ENCODE measurements at regions not wholly inside any gene's neighbourhood (a gene's known extent, or its start where the extent isn't known, plus 50 kb on each side); places are given as distances from the start of the nearest gene placed in this dataset.

DNA sequence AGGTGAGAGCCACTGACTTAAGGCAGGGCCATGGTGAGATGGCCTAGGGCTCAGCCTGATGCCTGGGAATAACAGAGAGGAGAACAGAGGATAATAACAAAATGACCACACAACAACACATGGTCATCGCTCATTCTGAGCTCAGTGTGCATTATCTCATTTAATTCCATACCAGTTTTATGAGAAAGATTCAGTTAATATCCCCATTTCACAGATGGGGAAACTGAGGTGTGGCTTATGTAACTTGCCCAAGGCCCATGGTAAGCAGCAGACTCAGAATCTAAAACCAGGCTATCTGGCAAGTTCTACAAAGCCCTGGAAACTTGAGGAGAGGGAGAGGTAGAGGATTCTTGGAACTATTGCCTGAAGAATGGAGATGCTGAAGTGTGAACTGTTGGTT is 200.9 kb upstream of the PMEPA1 start:
- Histone ChIP-seq H3K4me3 (no peak overlapping the region), H3K27me3 (ENCODE audit: low read depth) (peaks cover 12% of the 10 kb centered on the region), H3K36me3 (no peaks in the 10 kb centered on the region), H3K4me1 (peaks cover 8% of the 10 kb centered on the region), H3K27ac (replicated peaks) (no peak overlapping the region), H3K9me3 (replicated peaks) (no peaks in the 10 kb centered on the region)
- intact Hi-C loops (cut with micrococcal nuclease): no loop called here
- TF ChIP-seq, protein P1, sequence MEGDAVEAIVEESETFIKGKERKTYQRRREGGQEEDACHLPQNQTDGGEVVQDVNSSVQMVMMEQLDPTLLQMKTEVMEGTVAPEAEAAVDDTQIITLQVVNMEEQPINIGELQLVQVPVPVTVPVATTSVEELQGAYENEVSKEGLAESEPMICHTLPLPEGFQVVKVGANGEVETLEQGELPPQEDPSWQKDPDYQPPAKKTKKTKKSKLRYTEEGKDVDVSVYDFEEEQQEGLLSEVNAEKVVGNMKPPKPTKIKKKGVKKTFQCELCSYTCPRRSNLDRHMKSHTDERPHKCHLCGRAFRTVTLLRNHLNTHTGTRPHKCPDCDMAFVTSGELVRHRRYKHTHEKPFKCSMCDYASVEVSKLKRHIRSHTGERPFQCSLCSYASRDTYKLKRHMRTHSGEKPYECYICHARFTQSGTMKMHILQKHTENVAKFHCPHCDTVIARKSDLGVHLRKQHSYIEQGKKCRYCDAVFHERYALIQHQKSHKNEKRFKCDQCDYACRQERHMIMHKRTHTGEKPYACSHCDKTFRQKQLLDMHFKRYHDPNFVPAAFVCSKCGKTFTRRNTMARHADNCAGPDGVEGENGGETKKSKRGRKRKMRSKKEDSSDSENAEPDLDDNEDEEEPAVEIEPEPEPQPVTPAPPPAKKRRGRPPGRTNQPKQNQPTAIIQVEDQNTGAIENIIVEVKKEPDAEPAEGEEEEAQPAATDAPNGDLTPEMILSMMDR (IDR thresholded peaks at IDR 0.05; ENCODE audit: borderline replicate concordance): no peak
- no peak for DNase-seq

DNA sequence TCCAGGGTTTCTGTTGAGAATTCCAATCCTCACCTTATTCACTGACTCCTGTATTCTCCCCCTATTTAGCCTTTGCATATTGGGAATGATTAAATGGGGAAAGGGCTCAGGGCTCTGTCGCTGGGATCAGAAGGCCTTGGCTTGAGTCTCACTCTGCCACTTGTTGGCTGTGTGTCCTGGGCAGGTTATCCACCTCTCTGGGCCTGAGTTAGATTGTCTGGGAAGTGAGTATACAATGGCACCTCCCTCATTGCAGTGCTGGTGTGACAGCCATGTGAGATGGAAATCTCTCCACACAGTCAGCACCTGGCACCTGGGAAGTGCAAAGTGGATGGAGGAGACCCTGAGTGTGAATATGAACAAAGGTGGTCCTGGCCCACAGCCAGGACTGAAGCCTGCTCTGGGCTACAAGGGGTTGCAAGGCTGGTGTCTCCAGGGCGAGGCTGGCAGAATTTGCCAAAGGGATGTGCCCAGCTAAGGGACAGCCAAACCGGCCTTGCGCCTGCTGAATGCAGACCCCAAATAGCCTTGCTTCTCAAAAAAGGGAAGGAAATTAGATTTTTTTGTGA is 200.0 kb upstream of the PMEPA1 start:
- H3K4me1 ChIP-seq: peaks cover 8% of the 10 kb centered on the region
- no peak for DNase-seq
- H3K27me3 ChIP-seq (ENCODE audit: low read depth): peaks cover 12% of the 10 kb centered on the region
- TF ChIP-seq, protein P1 (IDR thresholded peaks at IDR 0.05; ENCODE audit: borderline replicate concordance): no peak
- intact Hi-C loops (cut with micrococcal nuclease): no loop called here
- no peak overlapping the region for H3K4me3 ChIP-seq
- H3K36me3 ChIP-seq: no peaks in the 10 kb centered on the region
- no peaks in the 10 kb centered on the region for H3K9me3 ChIP-seq (replicated peaks)
- no peak overlapping the region for H3K27ac ChIP-seq (replicated peaks)

DNA sequence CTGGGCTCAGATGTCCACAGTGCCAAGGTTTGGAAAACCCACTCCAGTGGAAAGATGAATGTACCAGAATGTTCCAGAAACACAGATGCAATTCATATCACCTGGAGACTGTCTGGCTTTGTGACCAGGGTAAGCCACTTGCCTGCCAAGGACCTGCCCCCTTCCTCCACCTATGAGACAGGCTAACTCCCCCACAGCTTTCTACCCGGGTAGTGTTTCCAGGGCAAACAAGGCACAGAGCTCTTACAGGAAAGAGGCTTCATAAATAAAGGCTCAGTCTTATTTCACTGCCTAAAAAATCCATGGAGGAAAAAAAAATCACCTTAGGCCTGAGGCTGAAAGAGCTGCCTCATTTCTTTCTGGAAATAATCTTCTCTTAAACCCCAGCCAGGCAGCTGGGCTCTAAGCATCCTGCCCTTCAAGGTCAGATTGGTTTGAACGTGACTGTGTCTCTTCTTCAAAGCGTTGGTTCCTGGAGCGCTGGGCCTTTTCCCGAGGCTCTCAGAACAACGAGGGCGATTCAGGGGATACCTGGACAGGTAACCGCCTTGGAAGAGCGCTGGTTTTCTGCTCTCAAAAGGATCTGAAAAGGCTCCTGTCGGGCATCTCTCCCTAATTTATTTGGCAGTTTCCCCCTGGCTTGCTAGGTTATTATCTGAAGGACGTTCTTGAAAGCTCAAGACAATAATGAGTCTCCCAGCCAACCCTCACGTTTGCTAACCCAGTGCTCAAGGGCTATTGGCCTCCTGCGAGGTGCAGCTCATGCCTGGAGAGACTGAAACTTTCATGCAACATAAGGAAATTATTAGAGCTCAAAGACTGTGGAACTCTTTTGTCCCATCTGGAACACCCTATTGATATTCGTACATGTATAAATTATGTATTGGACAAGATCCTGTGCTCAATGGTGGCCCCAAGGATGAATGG is 199.2 kb upstream of the PMEPA1 start:
- Histone ChIP-seq H3K27me3 (ENCODE audit: low read depth) (peaks cover 12% of the 10 kb centered on the region), H3K27ac (replicated peaks) (no peak overlapping the region), H3K9me3 (replicated peaks) (no peaks in the 10 kb centered on the region), H3K4me3 (no peak overlapping the region), H3K36me3 (no peaks in the 10 kb centered on the region), H3K4me1 (peaks cover 8% of the 10 kb centered on the region)
- TF ChIP-seq, protein P1 (IDR thresholded peaks at IDR 0.05; ENCODE audit: borderline replicate concordance): no peak
- intact Hi-C loops (cut with micrococcal nuclease): no loop called here
- DNase-seq: no peak

DNA sequence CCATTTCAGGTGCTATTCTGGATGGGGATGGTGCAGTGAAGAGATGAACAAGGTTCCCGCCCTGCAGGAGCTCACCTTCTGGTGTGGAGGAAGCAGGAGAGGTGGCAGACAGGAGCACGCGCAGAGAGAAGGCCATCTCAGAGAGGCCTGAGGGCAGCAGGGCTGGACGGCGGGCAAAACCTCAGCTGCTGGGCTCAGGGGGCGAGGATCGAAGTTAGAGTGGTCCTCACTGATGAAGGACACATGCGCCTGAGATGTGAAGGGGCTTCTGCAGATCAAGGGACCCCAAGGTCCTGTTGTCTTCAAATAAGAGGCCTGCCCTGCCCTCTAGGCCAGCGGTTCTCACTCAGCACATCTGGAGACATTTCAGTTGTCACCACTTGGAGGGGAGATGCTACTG is 198.4 kb upstream of the PMEPA1 start:
- intact Hi-C loops (cut with micrococcal nuclease): no loop called here
- Histone ChIP-seq H3K4me3 (no peak overlapping the region), H3K9me3 (replicated peaks) (no peaks in the 10 kb centered on the region), H3K27ac (replicated peaks) (no peak overlapping the region), H3K36me3 (no peaks in the 10 kb centered on the region), H3K27me3 (ENCODE audit: low read depth) (peaks cover 6% of the 10 kb centered on the region), H3K4me1 (peaks cover 8% of the 10 kb centered on the region)
- TF ChIP-seq, protein P1 (IDR thresholded peaks at IDR 0.05; ENCODE audit: borderline replicate concordance): no peak
- no peak for DNase-seq

DNA sequence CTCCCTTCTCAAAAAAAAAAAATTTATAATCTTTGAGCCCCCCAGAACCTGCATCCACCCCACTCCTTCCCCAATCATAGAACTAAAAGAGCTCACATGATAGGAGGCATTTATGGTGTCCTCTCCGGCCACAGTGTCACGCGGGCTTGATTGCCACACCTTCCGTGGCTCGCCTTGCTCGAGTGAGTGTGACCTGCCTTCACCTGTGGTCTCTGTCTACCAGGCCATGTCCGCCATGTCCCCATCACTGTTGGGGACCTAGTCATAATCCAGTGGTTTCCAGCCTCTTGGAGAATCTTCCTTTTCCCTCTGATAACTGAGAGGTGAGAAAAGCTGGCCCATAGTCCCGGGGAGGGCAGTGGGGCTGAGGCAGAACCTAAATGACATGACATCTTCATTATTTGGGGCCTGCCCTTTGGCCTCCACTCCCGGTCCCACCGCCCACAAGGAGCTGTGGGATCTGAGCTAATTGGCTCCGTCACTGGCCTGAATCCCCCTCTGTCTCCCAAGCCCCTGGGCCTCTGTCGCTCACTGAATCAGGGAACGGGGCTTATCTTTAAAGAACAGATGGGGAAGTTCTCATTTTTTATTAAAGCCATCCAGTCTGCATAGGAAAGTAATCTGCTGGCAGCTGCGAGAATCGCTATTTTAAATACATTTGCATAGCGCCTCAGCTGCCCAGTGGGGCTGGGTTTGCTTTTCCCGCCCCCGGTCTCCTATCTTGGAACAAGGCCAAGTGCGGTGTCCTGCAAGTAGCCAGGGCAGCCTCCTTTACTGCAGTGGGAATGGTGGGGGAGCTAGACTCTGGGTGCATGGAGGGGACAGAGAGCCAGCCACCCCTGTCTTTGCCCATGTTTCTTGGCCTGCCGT is 197.6 kb upstream of the PMEPA1 start:
- TF ChIP-seq, protein P1 (IDR thresholded peaks at IDR 0.05; ENCODE audit: borderline replicate concordance): no peak
- no peak overlapping the region for H3K27ac ChIP-seq (replicated peaks)
- peaks cover 4% of the 10 kb centered on the region for H3K27me3 ChIP-seq (ENCODE audit: low read depth)
- H3K9me3 ChIP-seq (replicated peaks): no peaks in the 10 kb centered on the region
- H3K4me3 ChIP-seq: no peak overlapping the region
- intact Hi-C loops (cut with micrococcal nuclease): no loop called here
- DNase-seq: no peak
- H3K4me1 ChIP-seq: peaks cover 6% of the 10 kb centered on the region
- no peaks in the 10 kb centered on the region for H3K36me3 ChIP-seq

Data from left ventricle myocardium inferior (tissue), 1 donor.